ENCODE measurements at regions not wholly inside any gene's neighbourhood (a gene's known extent, or its start where the extent isn't known, plus 50 kb on each side); places are given as distances from the start of the nearest gene placed in this dataset.

GRCh38 chr1:199279067-199279466 is 640.2 kb downstream of the PTPRC start:
- intact Hi-C loops (cut with DNase I) = no loop called here
- no peak for DNase-seq

DNA sequence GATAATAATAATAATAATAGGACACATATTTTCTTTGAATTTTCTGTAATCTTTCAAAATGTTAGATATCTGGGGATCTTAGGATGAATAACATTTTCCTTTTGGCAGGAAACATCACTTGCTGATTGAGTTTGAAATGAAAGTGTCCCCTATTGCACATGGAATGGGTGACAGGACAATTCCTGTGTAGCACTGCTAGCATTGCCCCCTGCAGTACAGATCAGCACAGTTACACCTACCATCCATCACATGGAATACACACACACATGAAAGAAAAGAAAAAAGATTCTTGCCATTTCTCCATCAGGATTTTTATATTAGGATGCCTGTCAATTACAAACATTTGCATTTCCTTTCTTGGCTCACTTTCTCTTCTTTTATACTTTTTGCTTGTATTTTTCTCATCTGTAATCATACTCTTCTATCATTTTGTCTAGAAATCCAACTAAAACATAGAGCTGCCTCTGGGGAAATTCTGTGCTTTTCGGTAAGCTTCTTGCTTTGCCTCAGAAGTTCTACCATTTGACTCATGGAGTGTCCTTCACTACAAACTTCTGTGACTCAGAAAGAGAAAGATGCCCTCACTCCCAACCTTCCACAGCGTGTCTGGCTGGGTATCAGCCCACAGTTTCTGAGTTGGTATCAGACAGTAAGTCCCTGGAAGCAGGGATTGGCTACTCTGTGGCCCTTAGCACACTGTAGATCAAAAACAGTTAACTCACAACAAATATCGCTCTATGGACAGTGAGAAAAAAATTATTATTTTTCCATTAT is 641.2 kb downstream of the PTPRC start:
- no peak for DNase-seq
- intact Hi-C loops (cut with DNase I) = no loop called here

DNA sequence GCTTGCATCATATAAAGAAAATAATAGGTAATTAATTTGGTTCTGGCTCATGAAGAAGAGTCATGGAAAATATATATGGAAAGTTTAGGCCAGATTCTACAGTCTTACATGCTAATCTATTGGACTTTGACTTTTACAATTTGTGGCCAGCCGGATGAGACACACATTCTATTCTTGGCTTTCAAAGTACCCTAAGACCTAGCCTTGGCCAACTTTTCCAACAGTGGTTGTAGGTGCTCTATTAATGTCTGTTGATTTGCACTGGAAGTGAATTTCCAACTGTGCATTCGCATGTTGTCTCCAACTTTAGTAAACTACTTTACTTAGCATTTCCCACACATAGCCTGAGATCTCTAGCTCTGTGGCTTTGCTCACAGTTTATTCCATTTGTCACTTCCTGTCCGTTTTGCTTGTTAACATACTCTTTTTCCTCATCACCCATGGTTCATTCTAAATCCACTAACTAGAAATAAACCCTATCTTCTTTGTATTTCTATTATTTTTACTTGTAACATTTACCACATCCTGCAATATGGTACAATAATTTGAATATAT is 644.0 kb downstream of the PTPRC start:
- no peak for DNase-seq
- intact Hi-C loops (cut with DNase I) = no loop called here

GRCh38 chr1:199283794-199284193 is 645.0 kb downstream of the PTPRC start:
- DNase-seq = no peak
- intact Hi-C loops (cut with DNase I) = no loop called here

DNA sequence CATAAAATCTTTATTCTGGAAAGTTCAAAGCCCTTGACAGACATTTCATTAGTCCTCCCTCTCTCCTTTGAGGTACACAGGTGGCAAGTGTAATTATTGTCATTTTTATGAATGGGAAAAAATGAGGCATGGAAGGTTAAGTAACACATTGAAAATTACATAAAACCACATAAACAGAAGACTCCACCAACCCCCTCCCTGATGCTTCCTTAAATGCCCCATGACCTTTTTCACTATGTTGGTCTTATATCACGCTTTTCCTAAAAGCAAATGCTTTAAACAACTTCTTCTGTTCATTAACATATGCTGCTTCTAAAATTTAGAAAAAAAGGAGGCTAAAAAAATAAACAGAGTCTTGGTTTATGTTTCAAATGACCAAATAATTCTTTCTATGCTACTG is 648.4 kb downstream of the PTPRC start:
- intact Hi-C loops (cut with DNase I) = no loop called here
- no peak for DNase-seq

GRCh38 chr1:199287647-199288046 is 648.8 kb downstream of the PTPRC start:
- intact Hi-C loops (cut with DNase I) = no loop called here

GRCh38 chr1:199290186-199290585 is 651.3 kb downstream of the PTPRC start:
- intact Hi-C loops (cut with DNase I) = no loop called here

More at GRCh38 chr1:199287647-199288046, 648.8 kb downstream of the PTPRC start:
- DNase-seq = no peak

DNA sequence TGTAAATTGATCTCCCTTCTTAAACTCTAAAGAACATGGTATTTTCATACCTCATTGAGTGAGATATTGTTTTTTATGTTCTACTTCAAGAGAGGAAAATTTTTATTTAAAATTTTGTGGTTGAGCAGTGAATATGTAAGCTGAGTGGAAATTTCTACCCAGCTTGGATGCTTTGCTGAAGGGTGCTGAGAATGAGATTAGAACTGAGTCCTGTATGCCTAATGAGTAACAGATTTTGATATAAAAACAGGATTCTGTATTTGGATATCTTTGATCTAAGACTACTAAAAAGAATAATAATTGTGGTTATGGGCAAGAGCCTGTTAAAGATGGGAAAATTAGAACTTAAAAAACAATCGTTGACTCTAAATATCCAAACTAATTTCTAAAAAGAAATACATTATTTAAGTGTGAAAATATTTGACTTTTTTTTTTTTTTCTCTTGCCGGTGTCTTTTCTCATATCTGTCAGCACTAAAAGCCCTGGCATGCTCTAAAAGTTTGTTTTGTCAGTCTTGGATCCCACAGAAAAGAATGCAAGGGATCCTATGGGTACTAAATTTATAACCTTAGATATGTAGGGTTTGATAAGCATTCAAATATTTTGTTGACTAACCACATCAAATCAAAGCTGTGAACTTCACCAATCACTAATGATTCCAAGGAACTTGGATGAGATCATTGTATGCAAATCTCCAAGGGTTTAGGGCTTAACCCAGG is 652.3 kb downstream of the PTPRC start:
- no peak for DNase-seq
- intact Hi-C loops (cut with DNase I) = no loop called here

More at GRCh38 chr1:199290186-199290585, 651.3 kb downstream of the PTPRC start:
- DNase-seq = no peak

DNA sequence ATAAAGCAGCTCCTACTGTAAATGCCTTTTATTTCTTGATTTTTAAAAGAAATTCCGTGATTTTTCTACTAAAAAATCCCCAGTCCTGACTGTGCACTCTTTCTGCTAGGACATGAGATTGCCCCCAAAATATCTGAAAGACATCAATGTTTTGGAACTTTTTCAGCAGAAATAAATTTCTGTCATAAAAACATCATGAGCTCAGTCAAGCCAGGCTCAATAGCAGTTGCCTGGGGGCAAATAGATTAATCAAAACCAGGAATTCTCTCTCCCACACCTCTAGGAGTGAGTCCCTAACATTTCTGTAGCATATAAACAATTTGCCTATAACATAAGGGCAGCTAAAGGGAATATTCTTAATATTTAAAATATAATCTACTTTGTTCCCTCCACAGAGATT is 654.1 kb downstream of the PTPRC start:
- intact Hi-C loops (cut with DNase I) = no loop called here
- DNase-seq = no peak

DNA sequence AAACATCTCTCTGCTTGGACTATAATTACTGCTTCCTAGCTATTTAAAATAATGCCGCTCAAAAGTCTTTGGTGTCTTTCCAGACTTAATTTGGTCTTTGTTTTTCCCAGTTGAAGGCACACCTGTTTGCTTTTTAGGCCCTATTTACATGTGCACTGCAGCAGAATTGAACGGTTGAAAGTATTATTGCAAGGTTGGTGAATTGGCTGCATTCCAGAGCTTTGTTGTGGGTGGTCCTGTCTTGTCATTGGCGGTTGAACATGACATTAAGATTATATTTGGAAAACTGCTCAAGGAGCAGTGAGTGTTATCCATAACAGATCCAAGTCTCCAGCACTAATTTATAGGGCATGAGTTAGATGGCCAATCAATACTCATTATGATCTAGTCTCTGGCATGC is 656.3 kb downstream of the PTPRC start:
- no peak for DNase-seq
- intact Hi-C loops (cut with DNase I) = no loop called here

DNA sequence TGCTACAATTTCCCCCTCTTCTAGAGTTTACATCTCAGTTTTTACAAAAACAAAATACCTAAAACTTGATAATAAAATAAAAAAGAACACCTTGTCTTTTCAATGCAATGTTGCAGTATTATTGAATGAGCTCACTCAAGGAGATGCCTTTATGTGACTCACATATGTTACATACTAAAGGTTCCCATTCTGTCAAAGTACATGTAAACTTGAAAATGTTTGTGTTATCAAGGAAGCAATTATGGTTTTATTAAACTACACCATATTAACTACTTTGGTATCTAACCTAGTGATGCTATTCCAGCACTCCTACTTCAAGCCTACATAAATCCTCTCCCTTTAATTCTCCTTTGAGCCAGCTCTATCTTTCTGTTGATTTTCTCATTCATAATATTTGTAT is 658.3 kb downstream of the PTPRC start:
- no peak for DNase-seq
- intact Hi-C loops (cut with DNase I) = no loop called here

GRCh38 chr1:199297887-199298286 is 659.0 kb downstream of the PTPRC start:
- no peak for DNase-seq
- intact Hi-C loops (cut with DNase I) = no loop called here

GRCh38 chr1:199298825-199299224 is 660.0 kb downstream of the PTPRC start:
- no peak for DNase-seq
- intact Hi-C loops (cut with DNase I) = no loop called here

GRCh38 chr1:199301472-199302217 is 662.8 kb downstream of the PTPRC start:
- intact Hi-C loops (cut with DNase I) = no loop called here
- DNase-seq = no peak

- intact Hi-C loops (cut with DNase I) = no loop called here
- DNase-seq = no peak
These were observed 663.7 kb downstream of the PTPRC start for GRCh38 chr1:199302554-199302953.

- intact Hi-C loops (cut with DNase I) = no loop called here
- DNase-seq = no peak
These were observed 664.2 kb downstream of the PTPRC start for GRCh38 chr1:199303035-199303434.

GRCh38 chr1:199305053-199305452 is 666.2 kb downstream of the PTPRC start:
- DNase-seq = no peak
- intact Hi-C loops (cut with DNase I) = no loop called here

DNA sequence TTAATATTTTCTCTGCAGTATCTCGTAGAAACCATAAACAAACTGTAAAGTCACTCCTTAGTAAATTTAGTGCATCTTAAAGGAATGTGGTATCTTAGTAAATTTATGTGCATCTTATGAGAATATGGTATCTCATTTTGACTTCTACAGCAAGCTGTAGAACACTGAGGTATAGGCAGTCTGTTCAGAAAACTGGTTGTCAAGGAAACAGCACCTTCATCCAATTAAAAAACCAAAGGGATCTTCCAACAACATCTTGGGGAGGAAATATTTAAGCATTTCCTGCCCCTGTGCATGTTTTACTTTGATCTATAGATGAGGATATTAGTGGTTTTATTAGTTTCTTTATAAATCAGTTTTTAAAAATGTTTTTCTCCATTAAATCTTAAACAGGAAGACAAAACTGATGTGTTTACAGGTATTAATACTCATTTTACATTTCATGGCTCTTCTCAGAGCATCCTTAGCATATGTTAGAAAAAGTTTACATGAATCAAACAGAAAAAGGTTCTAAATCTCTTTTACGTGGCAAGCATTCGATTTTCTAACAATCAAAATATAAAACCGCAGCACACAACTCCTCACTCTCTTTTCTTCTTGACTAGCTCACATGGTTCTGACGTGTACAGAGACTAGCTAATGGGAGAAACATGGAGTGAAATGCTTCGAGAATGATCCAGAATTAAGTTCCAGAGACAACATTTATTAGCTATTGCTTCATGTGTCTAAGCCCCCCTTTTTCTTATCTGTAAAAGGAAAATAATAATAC is 668.8 kb downstream of the PTPRC start:
- intact Hi-C loops (cut with DNase I) = no loop called here
- DNase-seq = no peak

DNA sequence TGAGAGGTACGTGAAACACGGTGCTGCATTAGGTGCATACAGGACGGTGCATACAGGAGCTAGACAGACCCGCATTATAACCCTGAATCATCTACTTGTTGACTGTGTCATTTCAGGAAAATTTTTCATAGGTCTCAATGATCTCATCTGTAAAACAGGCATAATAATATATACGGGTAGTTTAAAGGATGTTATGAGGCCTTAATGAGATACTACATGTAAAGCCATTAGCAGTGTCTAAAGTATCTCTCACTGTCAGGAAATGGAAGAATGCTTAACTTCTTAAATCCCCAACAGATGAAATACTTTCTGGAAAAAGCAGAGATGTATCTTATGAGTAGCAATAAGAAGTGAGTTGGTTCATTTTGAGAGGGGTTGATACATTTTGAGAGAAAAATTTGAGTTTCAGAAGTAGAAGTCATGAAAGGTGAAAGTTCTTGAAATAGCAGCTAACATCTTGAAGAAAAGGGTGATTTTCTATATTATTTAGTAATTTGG is 669.6 kb downstream of the PTPRC start:
- intact Hi-C loops (cut with DNase I) = no loop called here

More for the DNA sequence above, 669.6 kb downstream of the PTPRC start:
- DNase-seq = no peak
